ENCODE measurements at regions not wholly inside any gene's neighbourhood (a gene's known extent, or its start where the extent isn't known, plus 50 kb on each side); places are given as distances from the start of the nearest gene placed in this dataset.

GRCh38 chr3:54069961-54070360 is 52.4 kb upstream of the CACNA2D3 start:
- no peak for TF ChIP-seq EZH2 (IDR thresholded peaks at IDR 0.05; ENCODE audit: insufficient read depth, poor library complexity, severe bottlenecking)
- no peak for TF ChIP-seq EZH2phosphoT487 (IDR thresholded peaks at IDR 0.05; ENCODE audit: insufficient read depth, low read depth)

Data from GM23248 (cell line).